Activated CD4-positive, alpha-beta T cell treated with anti-CD3 and anti-CD28 coated beads, Interleukin-2, Interleukin-6, amounts not matched to agents 100 ng/mL and 50 ng/mL, durations not matched to agents 16 hours and 8 hours (primary cell): ENCODE measurements at regions not wholly inside any gene's neighbourhood (a gene's known extent, or its start where the extent isn't known, plus 50 kb on each side); places are given as distances from the start of the nearest gene placed in this dataset.
"Not testable (repeated sequence)": the region's sequence is repeated elsewhere in the genome, so short reads cannot be mapped to it uniquely, and the experiment has no call there.

ENCODE experiments used
- DNase-seq: peaks from one replicate; pipeline ENCODE4 v3.0.0-alpha.2; 2020

DNA sequence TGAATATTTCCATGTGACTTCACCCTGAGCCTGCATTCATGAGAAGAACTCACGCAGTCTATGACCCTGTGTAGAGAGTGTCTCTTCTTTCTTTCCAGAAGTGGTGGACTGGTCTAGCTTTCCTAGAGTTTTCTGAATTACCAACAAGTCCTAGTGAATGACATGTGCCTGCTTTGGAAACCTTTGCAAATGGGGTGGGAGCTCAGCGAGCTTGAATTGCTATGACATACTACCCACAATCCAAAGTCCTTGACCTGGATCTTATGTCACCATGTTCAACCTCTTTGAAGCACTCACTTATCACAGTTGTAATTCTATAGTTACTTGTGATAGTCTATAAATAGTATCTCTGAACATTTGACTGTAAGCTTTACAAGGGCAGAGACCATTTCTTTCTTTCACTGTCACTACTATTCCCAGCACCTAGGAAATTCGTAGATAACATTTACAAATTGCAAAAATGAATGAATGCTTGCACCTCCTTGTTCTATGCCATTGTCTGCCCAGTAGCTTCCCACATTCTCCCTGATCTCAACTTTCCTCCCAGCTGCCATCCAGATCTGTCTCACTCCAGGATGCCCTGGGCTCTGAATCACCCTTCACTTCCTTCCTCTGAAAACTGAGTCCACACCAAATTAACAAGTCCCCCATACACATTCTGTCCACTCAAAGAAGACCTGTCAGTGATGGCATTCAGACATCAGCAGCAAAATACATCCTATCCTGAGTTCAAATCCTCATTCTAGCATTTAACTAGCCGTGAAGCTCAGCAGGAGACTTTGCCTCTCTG is 201.9 kb upstream of the SESN3 start:
- DNase-seq: no peak

GRCh38 chr11:95429376-95429907 is 198.4 kb upstream of the SESN3 start:
- no peak for DNase-seq

DNA sequence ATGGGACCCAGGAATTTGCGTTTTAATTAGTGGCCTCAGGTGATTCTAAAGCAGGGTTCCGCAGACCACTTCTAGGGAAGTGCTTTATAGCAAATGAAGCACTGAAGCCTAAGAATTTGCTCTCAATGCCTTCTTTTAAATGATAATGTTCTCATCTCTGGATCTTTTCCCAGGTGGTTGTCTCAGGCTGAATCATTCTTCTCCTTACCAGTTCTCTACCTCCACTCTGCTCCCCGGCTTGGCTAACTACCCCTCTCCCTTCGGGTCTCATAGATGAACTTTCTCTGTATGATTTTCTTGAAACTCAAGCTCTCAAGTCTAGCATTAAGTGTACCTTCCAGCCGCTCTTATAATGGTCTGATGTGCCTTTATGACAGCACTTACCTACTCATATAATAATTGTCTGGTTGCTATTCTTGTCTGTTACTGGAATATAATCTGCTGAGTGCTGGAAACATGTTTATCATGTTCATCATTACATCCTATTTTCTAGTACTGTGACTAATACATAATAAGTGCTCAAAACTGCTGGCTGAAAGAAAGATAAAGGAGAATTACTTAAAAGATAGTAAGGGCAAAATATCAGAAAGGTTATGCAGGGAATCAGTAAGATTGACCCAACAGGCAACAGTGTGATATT is 195.9 kb upstream of the SESN3 start:
- no peak for DNase-seq

- no peak for DNase-seq
Observed at GRCh38 chr11:95419915-95420314, 188.9 kb upstream of the SESN3 start.

- DNase-seq: no peak
Observed at GRCh38 chr11:95418916-95419315, 187.9 kb upstream of the SESN3 start.

- DNase-seq: no peak
Observed at GRCh38 chr11:95417832-95418231, 186.8 kb upstream of the SESN3 start.

GRCh38 chr11:95415837-95416304 is 184.9 kb upstream of the SESN3 start:
- DNase-seq: no peak

- no peak for DNase-seq
Observed at GRCh38 chr11:95414217-95414616, 183.2 kb upstream of the SESN3 start.

DNA sequence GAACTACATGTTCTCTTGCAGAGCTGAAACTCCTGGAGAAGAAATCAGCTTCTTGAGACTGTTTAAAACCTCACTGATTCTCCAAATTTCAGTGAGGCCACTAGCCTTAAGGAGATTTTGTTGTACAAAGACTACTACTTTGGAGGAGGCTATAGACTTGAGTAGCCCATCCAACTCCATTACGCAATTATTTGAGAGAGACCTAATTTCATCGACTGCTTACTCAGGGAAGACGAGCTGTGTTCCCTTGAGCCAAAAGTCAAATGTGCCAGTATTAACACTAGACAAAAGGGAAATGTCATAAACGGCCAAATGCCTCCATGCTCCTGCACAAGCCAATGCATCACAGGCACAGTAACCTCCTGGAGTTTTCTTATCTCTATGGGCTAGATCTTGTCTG is 182.8 kb upstream of the SESN3 start:
- no peak for DNase-seq

- no peak for DNase-seq
Observed at GRCh38 chr11:95413021-95413420, 182.0 kb upstream of the SESN3 start.

GRCh38 chr11:95412074-95412473 is 181.1 kb upstream of the SESN3 start:
- DNase-seq: no peak

DNA sequence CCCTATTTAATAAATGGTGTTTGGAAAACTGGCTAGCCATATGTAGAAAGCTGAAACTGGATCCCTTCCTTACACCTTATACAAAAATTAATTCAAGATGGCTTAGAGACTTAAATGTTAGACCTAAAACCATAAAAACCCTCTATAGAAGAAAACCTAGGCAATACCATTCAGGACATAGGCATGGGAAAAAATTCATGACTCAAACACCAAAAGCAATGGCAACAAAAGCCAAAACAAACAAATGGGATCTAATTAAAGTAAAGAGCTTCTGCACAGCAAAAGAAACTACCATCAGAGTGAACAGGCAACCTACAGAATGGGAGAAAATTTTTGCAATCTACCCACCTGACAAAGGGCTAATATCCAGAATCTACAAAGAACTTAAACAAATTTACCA is 179.7 kb upstream of the SESN3 start:
- DNase-seq: not testable (repeated sequence)

GRCh38 chr11:95406271-95406670 is 175.3 kb upstream of the SESN3 start:
- DNase-seq: no peak

GRCh38 chr11:95404370-95404769 is 173.4 kb upstream of the SESN3 start:
- DNase-seq: no peak

GRCh38 chr11:95398437-95399112 is 167.6 kb upstream of the SESN3 start:
- no peak for DNase-seq

GRCh38 chr11:95392644-95393043 is 161.6 kb upstream of the SESN3 start:
- DNase-seq: no peak

DNA sequence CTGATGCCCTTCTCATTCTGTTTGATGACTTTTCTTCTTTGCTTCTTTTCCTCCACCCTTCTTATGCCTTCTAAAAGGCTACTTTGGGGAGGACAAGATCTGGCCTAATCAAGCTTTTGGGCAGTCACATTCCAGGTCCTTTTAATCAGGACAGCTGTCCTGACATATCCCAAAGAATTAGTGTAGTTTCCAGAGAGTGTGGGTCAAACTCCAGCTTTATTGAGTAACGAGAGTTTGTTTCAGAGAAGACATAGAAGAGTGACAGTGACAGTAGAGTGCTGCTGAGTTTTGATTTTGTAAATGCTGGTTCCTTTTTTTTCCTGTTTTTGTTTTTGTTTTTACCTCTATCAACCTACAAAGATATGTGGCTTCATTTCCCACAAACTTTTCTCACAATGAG is 158.4 kb upstream of the SESN3 start:
- no peak for DNase-seq

DNA sequence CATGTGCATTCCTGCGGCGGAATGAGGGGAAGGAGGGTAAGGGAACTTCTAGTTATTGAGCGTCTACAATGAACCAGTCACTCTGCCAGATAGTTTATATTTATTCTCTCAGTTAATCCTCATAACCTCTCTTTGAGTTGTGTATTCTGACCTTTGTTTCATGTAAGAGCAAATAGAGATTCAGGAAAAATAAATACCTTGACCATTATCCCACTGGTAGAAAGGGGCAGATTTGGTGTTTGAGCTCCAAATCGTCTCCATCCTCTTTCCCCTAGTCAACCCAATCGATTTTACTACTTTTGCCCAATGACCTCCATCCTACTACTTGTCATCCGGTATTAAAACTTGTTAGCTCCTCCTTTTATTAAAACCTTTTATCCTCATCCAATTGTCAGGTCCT is 157.1 kb upstream of the SESN3 start:
- no peak for DNase-seq

GRCh38 chr11:95387325-95387724 is 156.3 kb upstream of the SESN3 start:
- no peak for DNase-seq

GRCh38 chr11:95385577-95385976 is 154.6 kb upstream of the SESN3 start:
- no peak for DNase-seq

DNA sequence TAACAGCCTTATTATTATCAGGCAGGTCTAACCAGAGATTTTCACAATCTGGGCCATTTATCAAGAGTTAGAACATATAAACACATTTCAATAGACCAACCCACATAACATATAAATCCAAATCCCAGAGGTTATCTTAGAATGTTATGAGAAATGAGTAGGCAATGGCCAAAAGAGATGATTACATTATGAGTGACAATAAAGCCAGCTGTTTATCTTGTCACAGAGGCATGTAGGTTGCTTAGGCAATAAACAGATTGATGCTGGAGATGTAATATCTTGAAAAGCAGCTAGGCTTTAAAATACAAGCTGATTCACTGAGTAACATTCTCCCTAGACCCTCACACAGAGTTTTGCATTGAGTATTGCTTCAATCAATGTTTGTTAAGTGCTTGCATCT is 148.5 kb upstream of the SESN3 start:
- no peak for DNase-seq

GRCh38 chr11:95378789-95379188 is 147.8 kb upstream of the SESN3 start:
- DNase-seq: no peak

- DNase-seq: no peak
Observed at GRCh38 chr11:95378111-95378510, 147.1 kb upstream of the SESN3 start.

DNA sequence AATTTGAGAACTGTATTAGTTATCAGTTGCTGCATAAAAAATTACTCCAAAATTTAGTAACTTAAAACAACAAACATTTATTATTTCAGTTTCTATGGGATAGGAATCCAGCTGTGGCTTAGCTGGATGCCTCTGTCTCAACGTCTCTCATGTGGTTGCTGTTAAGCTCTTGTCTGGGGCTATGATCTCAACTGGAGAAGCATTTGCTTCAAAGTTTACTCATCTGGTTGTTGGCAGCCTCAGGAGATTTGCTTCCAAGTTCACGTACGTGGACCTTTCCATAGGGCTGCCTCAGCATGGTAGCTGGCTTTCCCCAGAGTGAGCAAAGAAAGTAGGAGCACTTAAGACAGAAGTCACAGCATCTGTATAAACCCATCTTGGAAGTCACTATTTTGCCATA is 144.9 kb upstream of the SESN3 start:
- DNase-seq: no peak
